ENCODE measurements at regions not wholly inside any gene's neighbourhood (a gene's known extent, or its start where the extent isn't known, plus 50 kb on each side); places are given as distances from the start of the nearest gene placed in this dataset.

GRCh38 chr17:15177343-15177742, 87.8 kb downstream of the PMP22 start:
- no peak overlapping the region for H3K4me2 ChIP-seq (ENCODE audit: low read length)
- no peaks in the 10 kb centered on the region for H3K79me2 ChIP-seq (ENCODE audit: insufficient read depth, low read length)
- H3K4me1 ChIP-seq (ENCODE audit: insufficient read depth, low read length, severe bottlenecking), result no peaks in the 10 kb centered on the region
- H3K36me3 ChIP-seq (ENCODE audit: insufficient read depth, low read length), result no peaks in the 10 kb centered on the region
- H3F3A ChIP-seq (ENCODE audit: insufficient read depth, low read length), result no peaks in the 10 kb centered on the region
- no peak overlapping the region for H2AFZ ChIP-seq (ENCODE audit: low read length)
- no peaks in the 10 kb centered on the region for H3K9me3 ChIP-seq (ENCODE audit: low read length)
- TF ChIP-seq CTCF (IDR thresholded peaks at IDR 0.05; ENCODE audit: low read length) (no peak), EZH2 (IDR thresholded peaks at IDR 0.05; ENCODE audit: borderline replicate concordance, low read length) (no peak)
- H3K27ac ChIP-seq (ENCODE audit: low read depth, low read length, poor library complexity, severe bottlenecking), result no peak overlapping the region
- no peaks in the 10 kb centered on the region for H4K20me1 ChIP-seq (ENCODE audit: insufficient read depth, low read length)
- no peak overlapping the region for H3K4me3 ChIP-seq (ENCODE audit: low read depth, low read length, poor library complexity, severe bottlenecking)
- no peaks in the 10 kb centered on the region for H3K27me3 ChIP-seq (ENCODE audit: insufficient read depth, low read length)
- H3K9me2 ChIP-seq (ENCODE audit: low read depth, low read length), result no peaks in the 10 kb centered on the region
- H3K9ac ChIP-seq (ENCODE audit: low read length), result no peak overlapping the region

DNA sequence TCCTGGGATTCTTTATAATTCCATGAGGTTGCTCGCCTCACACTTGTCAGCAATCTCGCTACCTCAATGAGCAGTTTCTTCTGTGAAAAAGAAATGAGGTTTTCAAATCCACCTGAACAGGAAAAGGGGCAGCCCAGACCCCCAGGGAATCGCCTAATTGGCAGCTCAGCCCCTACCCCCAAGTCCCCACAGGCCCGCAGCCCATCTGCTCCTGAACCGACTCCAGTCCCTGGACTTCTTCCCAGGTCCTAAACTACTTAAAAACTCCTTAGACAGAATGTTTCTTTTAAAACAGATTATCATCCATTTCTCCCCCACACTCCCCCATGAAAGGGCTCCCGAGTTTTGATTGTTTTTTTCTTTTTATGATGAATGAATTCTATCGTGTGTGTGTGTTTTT, 89.8 kb downstream of the PMP22 start:
- Histone ChIP-seq H3K79me2 (ENCODE audit: insufficient read depth, low read length) (no peaks in the 10 kb centered on the region), H3K9ac (ENCODE audit: low read length) (no peak overlapping the region), H3K9me3 (ENCODE audit: low read length) (no peaks in the 10 kb centered on the region), H4K20me1 (ENCODE audit: insufficient read depth, low read length) (no peaks in the 10 kb centered on the region), H3K4me1 (ENCODE audit: insufficient read depth, low read length, severe bottlenecking) (no peaks in the 10 kb centered on the region), H3K27ac (ENCODE audit: low read depth, low read length, poor library complexity, severe bottlenecking) (no peak overlapping the region), H3K9me2 (ENCODE audit: low read depth, low read length) (no peaks in the 10 kb centered on the region), H3F3A (ENCODE audit: insufficient read depth, low read length) (no peaks in the 10 kb centered on the region), H2AFZ (ENCODE audit: low read length) (no peak overlapping the region), H3K27me3 (ENCODE audit: insufficient read depth, low read length) (no peaks in the 10 kb centered on the region), H3K4me3 (ENCODE audit: low read depth, low read length, poor library complexity, severe bottlenecking) (no peak overlapping the region), H3K4me2 (ENCODE audit: low read length) (no peak overlapping the region), H3K36me3 (ENCODE audit: insufficient read depth, low read length) (no peaks in the 10 kb centered on the region)
- TF ChIP-seq CTCF (IDR thresholded peaks at IDR 0.05; ENCODE audit: low read length), result no peak
- no peak for TF ChIP-seq EZH2 (IDR thresholded peaks at IDR 0.05; ENCODE audit: borderline replicate concordance, low read length)

GRCh38 chr17:15171167-15172047, 93.7 kb downstream of the PMP22 start:
- Histone ChIP-seq H3K9me3 (ENCODE audit: low read length) (no peaks in the 10 kb centered on the region), H2AFZ (ENCODE audit: low read length) (no peak overlapping the region), H3K79me2 (ENCODE audit: insufficient read depth, low read length) (no peaks in the 10 kb centered on the region), H3K36me3 (ENCODE audit: insufficient read depth, low read length) (no peaks in the 10 kb centered on the region), H3F3A (ENCODE audit: insufficient read depth, low read length) (no peaks in the 10 kb centered on the region), H3K4me1 (ENCODE audit: insufficient read depth, low read length, severe bottlenecking) (no peaks in the 10 kb centered on the region), H3K27ac (ENCODE audit: low read depth, low read length, poor library complexity, severe bottlenecking) (no peak overlapping the region), H3K4me3 (ENCODE audit: low read depth, low read length, poor library complexity, severe bottlenecking) (no peak overlapping the region), H4K20me1 (ENCODE audit: insufficient read depth, low read length) (no peaks in the 10 kb centered on the region), H3K4me2 (ENCODE audit: low read length) (no peak overlapping the region), H3K9me2 (ENCODE audit: low read depth, low read length) (no peaks in the 10 kb centered on the region), H3K27me3 (ENCODE audit: insufficient read depth, low read length) (no peaks in the 10 kb centered on the region), H3K9ac (ENCODE audit: low read length) (no peak overlapping the region)
- TF ChIP-seq EZH2 (IDR thresholded peaks at IDR 0.05; ENCODE audit: borderline replicate concordance, low read length), result no peak
- TF ChIP-seq CTCF (IDR thresholded peaks at IDR 0.05; ENCODE audit: low read length), result peak; percentile 69
